Aorta (tissue), 5 donors: ENCODE measurements at regions not wholly inside any gene's neighbourhood (a gene's known extent, or its start where the extent isn't known, plus 50 kb on each side); places are given as distances from the start of the nearest gene placed in this dataset.
A peak's percentile ranks its signal among the peaks of the same experiment; 100 is the strongest.

Experiments
- ATAC-seq: fragments of 200-7000 bp; cut with Tn5 transposase; one replicate; pipeline ENCODE4 v1.9.1; 2022; ENCODE audit warnings: moderate library complexity; ENCODE audit not compliant: low FRiP score
- DNase-seq, 2 donors: peaks; one replicate each; pipeline ENCODE4 v3.0.0-alpha.2; 2020
- H3K27ac ChIP-seq, 2 donors: one replicate each; pipeline ENCODE4 v1.5.1; 2013; ENCODE audit warnings: low read length in 2 of 2, mild to moderate bottlenecking in 2 of 2, moderate library complexity in 2 of 2, control low read depth in 1 of 2, inconsistent platforms in 1 of 2, low read depth in 1 of 2
- H3K27me3 ChIP-seq, 2 donors: one replicate each; pipeline ENCODE4 v1.6.1; 2013; ENCODE audit warnings: control low read depth in 1 of 2, low read length in 1 of 2, mild to moderate bottlenecking in 1 of 2, moderate library complexity in 1 of 2; ENCODE audit not compliant: insufficient read depth in 2 of 2, control insufficient read depth in 1 of 2
- H3K36me3 ChIP-seq, 2 donors: one replicate each; pipeline ENCODE4 v1.6.1; 2013; ENCODE audit warnings: control low read depth in 1 of 2, low read length in 1 of 2, mild to moderate bottlenecking in 1 of 2; ENCODE audit not compliant: insufficient read depth in 2 of 2, control insufficient read depth in 1 of 2
- H3K4me1 ChIP-seq, 2 donors: one replicate each; pipeline ENCODE4 v1.6.1; 2013; ENCODE audit warnings: low read length in 2 of 2, control low read depth in 1 of 2, mild to moderate bottlenecking in 1 of 2, moderate library complexity in 1 of 2; ENCODE audit not compliant: insufficient read depth in 2 of 2, control insufficient read depth in 1 of 2
- H3K4me3 ChIP-seq, 2 donors: one replicate each; pipeline ENCODE4 v1.5.1; 2013; ENCODE audit warnings: low read length in 2 of 2, control low read depth in 1 of 2, mild to moderate bottlenecking in 1 of 2
- H3K9me3 ChIP-seq: one replicate; pipeline ENCODE4 v1.6.1; 2013; ENCODE audit warnings: mild to moderate bottlenecking, low read length; ENCODE audit not compliant: control insufficient read depth
- WGBS, 2 donors: extraction: QIAGEN DNeasy Blood & Tissue Kit; methylation state at CpG; one replicate each; pipeline ENCODE4 v1.1.7; 2013; 5-methylcytosine and 5-hydroxymethylcytosine counted together
- intact Hi-C, 2 donors: fragments of 100-400 bp; cut with DNase I; formaldehyde crosslinking; loops; one replicate each; pipeline versions ENCODE4 v1.14.2 to v1.15.0; 2022
- donor health status: healthy with polysubstance abuse.
- donor health status: Bipolar disorder and iron deficiency.
- donor health status: DM: no; HTN: no; CAD: no.
- donor health status: DM: no; HTN: no; CAD: no.
- donor health status: DM: yes; HTN: yes; CAD: no.

DNA sequence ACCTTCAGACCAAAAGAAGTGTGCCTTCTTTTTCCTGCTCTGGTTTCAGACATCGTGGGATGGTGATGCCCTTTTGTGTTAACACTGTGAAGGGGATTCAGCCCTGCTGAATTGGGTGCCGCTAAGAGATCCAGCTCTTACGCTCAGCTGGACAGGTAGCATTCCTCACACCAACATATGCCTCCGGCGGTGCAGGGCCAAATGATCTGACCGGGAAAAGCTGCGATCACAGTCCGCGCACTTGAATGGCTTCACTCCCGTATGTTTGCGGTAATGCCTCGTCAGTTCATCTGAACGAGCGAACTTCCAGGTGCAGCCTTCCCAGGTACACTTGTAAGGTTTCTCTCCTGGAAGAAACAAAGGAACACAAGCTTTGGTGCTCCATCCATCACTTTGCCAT lies 438.9 kb downstream of the KLF12 start:
- no peaks in the 10 kb centered on the region for H3K4me1 ChIP-seq
- no peaks in the 10 kb centered on the region for H3K27me3 ChIP-seq
- H3K4me3 ChIP-seq = no peak overlapping the region
- no peak for DNase-seq
- H3K36me3 ChIP-seq = peaks cover 0 to 17% of the 10 kb centered on the region in 2 donors
- H3K9me3 ChIP-seq = no peaks in the 10 kb centered on the region
- H3K27ac ChIP-seq = no peak overlapping the region
- ATAC-seq = no peak
- intact Hi-C loops = no loop called here
- WGBS, 2 donors = 97 to 98% methylated on average over 14 of the region's 14 CpGs

GRCh38 chr13:73693215-73693614 lies 441.0 kb downstream of the KLF12 start:
- DNase-seq = no peak
- Histone ChIP-seq H3K9me3 (no peaks in the 10 kb centered on the region), H3K27ac (no peak overlapping the region), H3K4me1 (no peaks in the 10 kb centered on the region), H3K36me3 (peaks cover 0 to 17% of the 10 kb centered on the region in 2 donors), H3K27me3 (no peaks in the 10 kb centered on the region), H3K4me3 (no peak overlapping the region)
- intact Hi-C loops = no loop called here
- no peak for ATAC-seq
- WGBS, 2 donors = 30 to 34% methylated on average over 2 of the region's 2 CpGs

GRCh38 chr13:73691891-73692290 lies 442.3 kb downstream of the KLF12 start:
- Histone ChIP-seq H3K27me3 (no peaks in the 10 kb centered on the region), H3K27ac (no peak overlapping the region), H3K36me3 (peaks cover 0 to 15% of the 10 kb centered on the region in 2 donors), H3K9me3 (no peaks in the 10 kb centered on the region), H3K4me3 (no peak overlapping the region), H3K4me1 (no peaks in the 10 kb centered on the region)
- DNase-seq = no peak
- no peak for ATAC-seq
- WGBS, 2 donors = 81 to 85% methylated on average over 4 of the region's 4 CpGs
- intact Hi-C loops = no loop called here

DNA sequence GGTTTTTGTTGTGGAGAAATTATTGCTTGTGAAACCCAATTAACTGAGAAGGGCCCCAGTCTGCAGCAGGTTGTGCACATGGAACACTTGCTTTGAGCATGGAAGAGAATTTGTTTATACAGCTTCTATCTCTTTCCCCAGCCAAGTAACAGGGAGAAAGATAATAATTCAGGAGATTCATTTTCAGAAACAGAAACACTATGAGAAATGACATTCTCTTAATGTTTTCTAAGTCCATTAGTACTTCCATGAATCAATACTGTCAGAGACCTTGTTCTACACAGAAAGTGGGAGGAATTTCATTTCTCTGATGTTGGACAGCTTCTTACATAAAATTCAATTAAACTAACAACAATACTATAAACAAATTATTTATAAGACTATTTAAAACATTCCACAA lies 446.3 kb downstream of the KLF12 start:
- no peak for DNase-seq

DNA sequence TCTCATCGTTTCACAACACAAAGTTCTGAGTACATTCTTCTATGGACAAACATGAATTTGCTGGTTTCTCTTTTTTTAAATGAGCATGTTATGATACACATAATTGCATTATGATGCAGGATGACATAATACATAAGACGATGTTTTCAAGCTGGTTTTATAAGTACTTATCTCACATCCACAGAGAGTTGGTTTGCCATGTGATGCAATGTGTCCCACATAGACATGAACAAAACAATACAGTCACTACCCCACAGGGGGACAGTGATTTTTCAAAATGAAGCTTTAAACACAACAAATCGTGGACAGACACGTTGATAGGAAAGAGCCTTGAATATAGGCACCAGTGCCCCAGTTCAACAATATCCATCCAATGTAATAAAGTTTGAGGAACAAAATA lies 447.1 kb downstream of the KLF12 start:
- ATAC-seq (no peak), DNase-seq (no peak)
- Histone ChIP-seq H3K27me3 (no peaks in the 10 kb centered on the region), H3K9me3 (no peaks in the 10 kb centered on the region), H3K4me1 (no peaks in the 10 kb centered on the region), H3K36me3 (no peaks in the 10 kb centered on the region), H3K27ac (no peak overlapping the region), H3K4me3 (no peak overlapping the region)
- WGBS, 2 donors = 72 to 80% methylated on average over 4 of the region's 4 CpGs
- intact Hi-C loops = no loop called here

More for the DNA sequence above, 446.3 kb downstream of the KLF12 start:
- Histone ChIP-seq H3K36me3 (no peaks in the 10 kb centered on the region), H3K27me3 (no peaks in the 10 kb centered on the region), H3K4me1 (no peaks in the 10 kb centered on the region), H3K27ac (no peak overlapping the region), H3K9me3 (no peaks in the 10 kb centered on the region), H3K4me3 (no peak overlapping the region)
- ATAC-seq = no peak
- intact Hi-C loops = no loop called here

DNA sequence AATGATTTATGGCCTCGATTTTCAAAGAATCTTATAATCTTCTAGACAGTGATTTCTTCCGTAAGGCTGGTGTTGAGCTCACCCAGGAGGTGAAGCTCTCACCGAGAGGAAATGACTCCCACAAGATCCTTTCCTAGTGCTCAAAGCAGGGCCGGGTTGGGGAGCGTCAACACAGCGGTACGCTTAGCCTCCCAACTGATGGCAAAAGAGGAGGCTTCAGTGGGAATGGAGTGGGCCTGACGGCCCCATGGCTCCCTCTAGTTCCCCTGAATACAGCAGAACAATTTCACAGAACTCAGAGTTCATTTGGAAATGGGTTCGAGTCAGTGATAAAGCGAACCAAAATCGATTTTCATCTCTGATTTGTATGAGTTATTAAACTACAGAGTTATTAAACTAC lies 449.5 kb downstream of the KLF12 start:
- Histone ChIP-seq H3K27me3 (no peaks in the 10 kb centered on the region), H3K9me3 (no peaks in the 10 kb centered on the region), H3K4me1 (no peaks in the 10 kb centered on the region), H3K27ac (no peak overlapping the region), H3K4me3 (no peak overlapping the region), H3K36me3 (no peaks in the 10 kb centered on the region)
- ATAC-seq = no peak
- 95 to 97% methylated on average over 11 of the region's 11 CpGs for WGBS, 2 donors
- intact Hi-C loops = no loop called here
- no peak for DNase-seq

DNA sequence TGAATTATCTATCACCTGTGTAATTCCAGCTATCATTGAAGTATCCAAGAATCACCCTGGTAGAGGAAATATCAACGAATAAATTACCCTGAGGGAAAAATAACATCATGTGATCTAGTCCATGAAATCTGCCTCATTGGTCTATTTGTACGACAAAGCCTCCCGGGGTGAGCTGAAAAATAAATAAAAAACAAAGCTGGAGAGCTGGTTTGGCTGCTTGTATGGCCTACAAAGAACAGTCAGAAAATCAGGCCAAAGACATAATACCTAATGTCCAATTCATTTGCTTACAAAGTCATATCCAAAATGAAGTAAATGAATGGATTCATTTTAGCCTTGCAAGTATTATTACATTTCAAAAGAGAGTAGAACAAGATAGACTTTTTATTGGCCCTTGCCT lies 449.9 kb downstream of the KLF12 start:
- Histone ChIP-seq H3K27ac (no peak overlapping the region), H3K9me3 (no peaks in the 10 kb centered on the region), H3K4me3 (no peak overlapping the region), H3K36me3 (no peaks in the 10 kb centered on the region), H3K27me3 (no peaks in the 10 kb centered on the region), H3K4me1 (no peaks in the 10 kb centered on the region)
- no peak for DNase-seq
- 77% methylated on average over 3 of the region's 3 CpGs for WGBS, 2 donors
- no peak for ATAC-seq
- intact Hi-C loops = no loop called here

DNA sequence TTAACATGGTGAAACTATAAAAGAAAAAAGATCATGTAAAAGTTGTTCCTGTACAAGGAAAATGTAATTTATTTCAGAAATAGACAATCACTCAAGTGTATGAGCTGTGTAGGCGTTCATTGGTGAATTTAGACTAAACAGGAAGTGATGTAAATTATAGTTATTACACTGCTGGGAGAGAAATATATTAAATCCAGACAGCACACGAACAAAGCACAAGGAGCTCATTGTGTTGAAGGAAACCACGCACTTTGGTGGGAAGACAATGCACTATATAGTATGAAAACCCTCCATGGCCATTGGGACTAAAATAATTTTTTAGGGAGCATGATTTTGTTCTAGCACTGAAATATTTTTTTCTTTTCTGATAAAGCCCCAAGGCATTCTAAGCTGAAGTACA lies 450.5 kb downstream of the KLF12 start:
- intact Hi-C loops = no loop called here
- no peak overlapping the region for H3K4me3 ChIP-seq
- no peaks in the 10 kb centered on the region for H3K4me1 ChIP-seq
- no peaks in the 10 kb centered on the region for H3K36me3 ChIP-seq
- WGBS, 2 donors = 86 to 87% methylated on average over 3 of the region's 3 CpGs
- no peak for DNase-seq
- no peaks in the 10 kb centered on the region for H3K27me3 ChIP-seq
- no peak for ATAC-seq
- H3K9me3 ChIP-seq = no peaks in the 10 kb centered on the region
- no peak overlapping the region for H3K27ac ChIP-seq

DNA sequence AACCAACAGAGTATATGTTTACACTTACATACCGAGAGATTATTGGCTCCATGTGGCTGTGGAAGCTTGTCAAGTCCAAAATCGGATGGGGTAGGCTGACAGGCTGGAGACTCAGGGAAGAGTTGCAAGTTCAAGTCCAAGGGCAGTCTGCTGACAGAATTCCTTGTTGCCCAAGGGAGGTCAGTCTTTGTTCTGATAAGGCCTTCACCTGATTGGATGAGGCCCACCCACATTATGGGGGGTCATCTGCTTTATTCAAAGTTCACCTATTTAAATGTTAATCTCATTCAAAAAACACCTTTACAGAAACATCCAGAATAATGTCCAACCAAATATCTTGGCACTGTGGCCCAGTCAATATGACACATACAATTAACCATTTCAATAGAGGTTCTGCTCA lies 452.4 kb downstream of the KLF12 start:
- no peaks in the 10 kb centered on the region for H3K36me3 ChIP-seq
- no peak overlapping the region for H3K27ac ChIP-seq
- WGBS, 2 donors = 65 to 75% methylated on average over 2 of the region's 2 CpGs
- ATAC-seq (peak; percentile 22), DNase-seq (no peak)
- no peak overlapping the region for H3K4me3 ChIP-seq
- H3K9me3 ChIP-seq = no peaks in the 10 kb centered on the region
- intact Hi-C loops = no loop called here
- H3K27me3 ChIP-seq = no peaks in the 10 kb centered on the region
- no peaks in the 10 kb centered on the region for H3K4me1 ChIP-seq
